Astrocyte of the hippocampus (primary cell): ENCODE measurements at regions not wholly inside any gene's neighbourhood (a gene's known extent, or its start where the extent isn't known, plus 50 kb on each side); places are given as distances from the start of the nearest gene placed in this dataset.

Experiments used
- DNase-seq: peaks from one replicate; pipeline ENCODE4 v3.0.0; 2011; ENCODE audit warnings: low read depth, low spot score

DNA sequence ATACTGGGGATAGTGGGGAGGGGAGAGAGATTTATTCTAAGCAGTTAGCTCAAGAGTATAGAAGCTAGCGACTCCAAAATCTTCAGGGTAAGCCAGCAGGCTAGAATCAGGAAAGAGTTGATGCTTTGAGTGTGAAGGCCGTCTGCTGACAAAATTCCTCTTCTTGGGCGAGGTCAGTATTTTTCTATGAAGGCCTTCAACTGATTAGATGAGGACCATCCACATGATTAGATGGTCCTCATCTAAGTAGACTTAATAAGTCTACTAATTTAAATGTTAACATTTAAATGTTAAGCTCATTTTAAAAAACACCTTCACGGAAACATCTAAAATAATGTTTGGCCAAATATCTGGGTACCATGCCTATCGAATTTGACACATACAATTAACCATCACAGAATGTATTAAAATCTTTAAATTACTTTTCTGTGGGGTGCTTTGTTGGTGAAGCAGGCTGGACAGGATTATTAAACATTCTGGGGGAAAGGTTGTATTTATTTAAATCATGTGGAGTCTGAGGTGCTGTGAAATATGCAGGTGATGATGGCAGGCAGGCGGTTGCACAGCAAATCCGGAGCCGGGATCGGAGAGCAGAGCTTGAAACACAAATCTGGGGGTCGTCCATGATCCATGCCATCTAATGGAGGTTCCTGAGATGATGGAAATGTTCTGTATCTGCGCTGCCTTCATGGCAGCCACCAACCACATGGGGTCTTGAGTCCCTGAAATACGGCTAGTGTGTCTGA lies 49.8 kb upstream of the ADORA2B start:
- DNase-seq, result no peak
